Epithelial cell of proximal tubule (primary cell): ENCODE measurements at regions not wholly inside any gene's neighbourhood (a gene's known extent, or its start where the extent isn't known, plus 50 kb on each side); places are given as distances from the start of the nearest gene placed in this dataset.

Experiments used
- DNase-seq: peaks from one replicate; pipeline ENCODE4 v3.0.0-alpha.2; 2011; ENCODE audit warnings: low read depth
- H3K4me3 ChIP-seq: 2 replicates; pipeline ENCODE4 v1.5.1; 2011; ENCODE audit warnings: low read depth, mild to moderate bottlenecking, low read length
- CTCF ChIP-seq: conservative IDR thresholded peaks from 2 replicates; pipeline ENCODE4 v1.5.1; 2012; ENCODE audit warnings: low read depth, mild to moderate bottlenecking, low read length

GRCh38 chr2:167404627-167405284 is 516.5 kb downstream of the XIRP2 start:
- DNase-seq = no peak
- TF ChIP-seq CTCF = no peak

GRCh38 chr2:167401309-167401708 is 513.0 kb downstream of the XIRP2 start:
- no peak overlapping the region for H3K4me3 ChIP-seq
- DNase-seq = no peak
- TF ChIP-seq CTCF = no peak

More at GRCh38 chr2:167404627-167405284, 516.5 kb downstream of the XIRP2 start:
- H3K4me3 ChIP-seq = no peak overlapping the region

- H3K4me3 ChIP-seq = no peak overlapping the region
- no peak for TF ChIP-seq CTCF
- no peak for DNase-seq
Observed at GRCh38 chr2:167400546-167400945, 512.3 kb downstream of the XIRP2 start.

GRCh38 chr2:167398873-167399272 is 510.6 kb downstream of the XIRP2 start:
- H3K4me3 ChIP-seq = no peak overlapping the region
- no peak for TF ChIP-seq CTCF
- DNase-seq = no peak

- DNase-seq = no peak
- TF ChIP-seq CTCF = no peak
- H3K4me3 ChIP-seq = no peak overlapping the region
Observed at GRCh38 chr2:167388901-167389300, 500.6 kb downstream of the XIRP2 start.

- no peak for TF ChIP-seq CTCF
- H3K4me3 ChIP-seq = no peak overlapping the region
- no peak for DNase-seq
Observed at GRCh38 chr2:167388497-167388896, 500.2 kb downstream of the XIRP2 start.

GRCh38 chr2:167386694-167387093 is 498.4 kb downstream of the XIRP2 start:
- no peak overlapping the region for H3K4me3 ChIP-seq
- TF ChIP-seq CTCF = no peak

More at GRCh38 chr2:167386694-167387093, 498.4 kb downstream of the XIRP2 start:
- no peak for DNase-seq
